ENCODE measurements at regions not wholly inside any gene's neighbourhood (a gene's known extent, or its start where the extent isn't known, plus 50 kb on each side); places are given as distances from the start of the nearest gene placed in this dataset.

DNA sequence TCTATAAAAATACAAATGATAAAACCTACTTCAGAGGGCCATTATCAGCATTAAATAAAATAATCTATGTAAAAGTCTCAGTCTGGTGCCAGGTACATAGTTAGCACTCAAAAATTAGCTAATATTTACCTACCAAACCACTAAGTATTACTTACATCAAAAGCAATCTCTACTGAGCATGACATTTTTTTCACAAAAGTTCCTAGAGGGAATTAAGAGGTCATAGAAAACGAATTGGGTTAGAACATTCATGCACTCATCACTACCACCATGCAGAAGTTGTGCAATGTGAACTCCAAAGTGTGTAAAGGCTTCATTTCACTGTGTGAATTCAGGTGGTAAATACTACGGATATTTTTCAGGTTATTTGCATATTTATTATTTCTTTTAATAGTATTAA, 209.5 kb upstream of the FGF13 start:
- Histone ChIP-seq H3K27me3 (no peaks in the 10 kb centered on the region), H3K4me3 (no peak overlapping the region), H3K27ac (no peak overlapping the region), H3K9me3 (no peaks in the 10 kb centered on the region), H3K36me3 (no peaks in the 10 kb centered on the region), H3K4me1 (no peaks in the 10 kb centered on the region)
- WGBS (ENCODE audit: insufficient coverage, low coverage, low lambda C conversion rate, missing lambda C conversion rate), result 11% methylated on average over 2 of the region's 2 CpGs
- intact Hi-C loops (cut with DNase I), result no loop called here
- ATAC-seq, result no peak
- TF ChIP-seq, protein P1, sequence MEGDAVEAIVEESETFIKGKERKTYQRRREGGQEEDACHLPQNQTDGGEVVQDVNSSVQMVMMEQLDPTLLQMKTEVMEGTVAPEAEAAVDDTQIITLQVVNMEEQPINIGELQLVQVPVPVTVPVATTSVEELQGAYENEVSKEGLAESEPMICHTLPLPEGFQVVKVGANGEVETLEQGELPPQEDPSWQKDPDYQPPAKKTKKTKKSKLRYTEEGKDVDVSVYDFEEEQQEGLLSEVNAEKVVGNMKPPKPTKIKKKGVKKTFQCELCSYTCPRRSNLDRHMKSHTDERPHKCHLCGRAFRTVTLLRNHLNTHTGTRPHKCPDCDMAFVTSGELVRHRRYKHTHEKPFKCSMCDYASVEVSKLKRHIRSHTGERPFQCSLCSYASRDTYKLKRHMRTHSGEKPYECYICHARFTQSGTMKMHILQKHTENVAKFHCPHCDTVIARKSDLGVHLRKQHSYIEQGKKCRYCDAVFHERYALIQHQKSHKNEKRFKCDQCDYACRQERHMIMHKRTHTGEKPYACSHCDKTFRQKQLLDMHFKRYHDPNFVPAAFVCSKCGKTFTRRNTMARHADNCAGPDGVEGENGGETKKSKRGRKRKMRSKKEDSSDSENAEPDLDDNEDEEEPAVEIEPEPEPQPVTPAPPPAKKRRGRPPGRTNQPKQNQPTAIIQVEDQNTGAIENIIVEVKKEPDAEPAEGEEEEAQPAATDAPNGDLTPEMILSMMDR (IDR thresholded peaks at IDR 0.05), result no peak
- no peak for TF ChIP-seq POLR2A (IDR thresholded peaks at IDR 0.05)
- no peak for DNase-seq

DNA sequence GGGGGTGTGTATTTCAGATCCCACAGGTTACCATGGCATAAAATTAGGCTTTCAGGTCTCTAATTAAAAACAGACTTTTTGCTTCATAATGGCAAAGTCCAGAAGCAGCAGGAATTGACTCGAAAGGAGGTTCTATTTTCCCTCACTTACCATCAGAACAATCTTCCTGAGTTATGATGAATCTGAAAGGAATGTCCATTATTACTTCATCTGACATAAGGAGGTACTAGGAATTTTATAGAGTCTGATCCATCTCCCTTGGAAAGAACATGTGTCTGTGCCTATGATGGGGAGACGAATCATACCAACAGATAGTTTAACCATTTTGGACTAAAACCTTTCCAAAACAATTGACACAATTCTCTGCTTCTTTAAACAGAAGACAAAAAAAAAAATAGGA, 206.3 kb upstream of the FGF13 start:
- Histone ChIP-seq H3K4me1 (no peaks in the 10 kb centered on the region), H3K27ac (no peak overlapping the region), H3K4me3 (no peak overlapping the region), H3K27me3 (no peaks in the 10 kb centered on the region), H3K9me3 (no peaks in the 10 kb centered on the region), H3K36me3 (no peaks in the 10 kb centered on the region)
- whole genome bisulfite sequencing (ENCODE audit: insufficient coverage, low coverage, low lambda C conversion rate, missing lambda C conversion rate), result 48% methylated on average over 2 of the region's 2 CpGs
- ATAC-seq, result no peak
- DNase-seq, result no peak
- intact Hi-C loops (cut with DNase I), result no loop called here
- no peak for TF ChIP-seq POLR2A (IDR thresholded peaks at IDR 0.05)
- TF ChIP-seq, protein P1 (IDR thresholded peaks at IDR 0.05), result no peak

DNA sequence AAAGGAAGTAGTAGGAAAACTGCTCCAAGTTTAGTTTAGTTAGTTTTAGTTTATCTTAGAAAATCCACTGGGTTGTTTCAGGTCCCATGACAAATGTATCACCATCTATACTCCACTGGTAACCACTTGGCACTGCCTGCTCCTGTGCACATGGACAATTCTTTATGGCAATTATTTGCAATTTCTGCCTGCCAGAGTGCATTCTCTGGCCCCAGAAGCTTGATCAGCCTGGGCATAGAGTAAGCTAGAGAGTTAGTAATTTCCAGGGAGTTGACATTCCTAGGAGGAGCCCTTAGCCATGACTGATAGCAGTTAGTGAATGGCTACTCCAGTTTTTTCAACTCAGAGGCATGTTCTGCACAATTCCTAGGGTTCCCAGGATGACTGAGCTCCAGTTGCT, 203.2 kb upstream of the FGF13 start:
- Histone ChIP-seq H3K4me1 (no peaks in the 10 kb centered on the region), H3K4me3 (no peak overlapping the region), H3K27ac (no peak overlapping the region), H3K9me3 (no peaks in the 10 kb centered on the region), H3K27me3 (no peaks in the 10 kb centered on the region), H3K36me3 (no peaks in the 10 kb centered on the region)
- DNase-seq, result no peak
- ATAC-seq, result no peak
- intact Hi-C loops (cut with DNase I), result no loop called here
- TF ChIP-seq, protein P1 (IDR thresholded peaks at IDR 0.05), result no peak
- no peak for TF ChIP-seq POLR2A (IDR thresholded peaks at IDR 0.05)

DNA sequence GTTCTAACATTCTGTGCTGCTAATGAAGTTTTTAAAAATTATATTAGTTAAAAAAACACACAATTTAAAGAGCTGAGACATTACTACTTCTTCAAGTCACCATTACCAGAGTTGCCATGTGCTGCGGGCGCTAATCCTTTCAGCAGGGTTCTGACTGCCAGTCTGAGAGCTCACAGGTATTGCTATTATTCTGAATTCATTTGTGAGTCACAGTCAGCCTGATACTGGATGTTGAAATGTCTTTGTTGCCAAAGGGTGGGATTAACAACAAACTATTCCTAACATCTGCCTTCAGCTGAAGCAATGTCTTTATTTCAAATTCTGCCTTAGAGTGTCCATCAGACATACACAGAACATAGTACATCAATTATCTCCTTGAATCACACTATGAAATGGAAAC, 197.1 kb upstream of the FGF13 start:
- Histone ChIP-seq H3K36me3 (no peaks in the 10 kb centered on the region), H3K4me1 (no peaks in the 10 kb centered on the region), H3K9me3 (no peaks in the 10 kb centered on the region), H3K27ac (no peak overlapping the region), H3K4me3 (no peak overlapping the region), H3K27me3 (no peaks in the 10 kb centered on the region)
- WGBS (ENCODE audit: insufficient coverage, low coverage, low lambda C conversion rate, missing lambda C conversion rate), result 61% methylated on average over 2 of the region's 2 CpGs
- ATAC-seq (no peak), DNase-seq (no peak)
- intact Hi-C loops (cut with DNase I), result no loop called here
- TF ChIP-seq, protein P1 (IDR thresholded peaks at IDR 0.05), result no peak
- TF ChIP-seq POLR2A (IDR thresholded peaks at IDR 0.05), result no peak
